Activated CD8-positive, alpha-beta memory T cell treated with anti-CD3 and anti-CD28 coated beads for 36 hours (primary cell): ENCODE measurements at regions not wholly inside any gene's neighbourhood (a gene's known extent, or its start where the extent isn't known, plus 50 kb on each side); places are given as distances from the start of the nearest gene placed in this dataset.

Experiments
- CTCF ChIA-PET: fragments of 350-600 bp; sonication (Branson Sonifier 250); formaldehyde crosslinking; loops from one replicate; lab custom pipeline; 2021; ENCODE audit warnings: antibody characterized with exemption; lab: Charles Lee
- POLR2A ChIA-PET: fragments of 350-600 bp; sonication (Branson Sonifier 250); formaldehyde crosslinking; loops from one replicate; lab custom pipeline; 2021; ENCODE audit warnings: antibody characterized with exemption; lab: Charles Lee

DNA sequence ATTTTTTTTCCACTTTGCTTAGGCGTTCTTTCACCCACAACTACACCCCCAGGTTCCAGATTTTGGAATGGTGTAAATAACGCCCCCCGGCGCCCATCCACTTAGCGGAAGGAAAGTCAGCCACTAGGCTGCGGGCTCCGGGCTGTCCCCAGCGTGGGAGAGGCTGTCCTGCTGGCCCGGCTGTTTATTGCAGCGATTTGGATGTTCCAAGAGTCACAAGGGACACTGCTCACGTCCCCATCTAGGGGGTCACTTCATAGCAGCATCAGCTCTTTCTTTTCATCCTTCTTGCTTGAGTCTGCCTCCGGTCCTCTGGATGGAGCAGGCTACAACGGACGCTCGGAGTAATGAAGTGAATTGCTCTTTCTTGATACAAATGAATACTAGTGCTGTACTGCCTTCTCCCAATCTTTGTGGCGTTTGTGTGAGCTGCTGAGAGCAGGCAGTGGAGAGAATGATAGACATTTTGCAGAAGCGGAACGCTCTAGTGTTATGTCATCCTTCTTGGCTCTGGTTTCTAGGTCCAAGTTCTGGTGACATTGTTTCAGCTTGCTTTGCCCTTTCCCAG, 50.7 kb upstream of the PAIP2B start:
- CTCF ChIA-PET, result interaction anchor here (1.6 kb wide), 1 partner anchor 52 kb away, joined by 5 read pairs; no protein-coding TSS in a partner anchor
- POLR2A ChIA-PET, result interaction anchor here (1.6 kb wide), 1 partner anchor 50 kb away, joined by 3 read pairs; the partner anchor contains the start of gene PAIP2B

DNA sequence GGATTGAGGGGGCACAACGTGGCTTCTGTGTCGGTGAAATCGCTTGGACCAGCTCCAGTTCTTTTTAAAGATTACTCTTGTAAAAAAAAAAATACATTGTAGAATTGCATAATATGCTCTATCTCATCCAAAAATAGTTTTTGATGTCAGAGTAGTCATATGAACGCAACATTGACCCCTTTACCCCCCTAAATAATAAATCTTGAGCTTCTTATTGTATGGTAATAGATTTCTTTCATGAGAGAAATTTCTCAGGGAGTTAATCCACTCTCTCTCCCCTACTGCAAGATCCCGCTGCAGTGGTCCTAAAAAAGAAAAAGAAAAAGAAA, 50.2 kb upstream of the PAIP2B start:
- ChIA-PET POLR2A (interaction anchor here (1.6 kb wide), 1 partner anchor 50 kb away, joined by 3 read pairs; the partner anchor contains the start of gene PAIP2B), CTCF (interaction anchor here (0.9 to 1.6 kb wide), 3 partner anchors 51 to 233 kb away, joined by 3 to 5 read pairs (median 3); no protein-coding TSS in a partner anchor)

DNA sequence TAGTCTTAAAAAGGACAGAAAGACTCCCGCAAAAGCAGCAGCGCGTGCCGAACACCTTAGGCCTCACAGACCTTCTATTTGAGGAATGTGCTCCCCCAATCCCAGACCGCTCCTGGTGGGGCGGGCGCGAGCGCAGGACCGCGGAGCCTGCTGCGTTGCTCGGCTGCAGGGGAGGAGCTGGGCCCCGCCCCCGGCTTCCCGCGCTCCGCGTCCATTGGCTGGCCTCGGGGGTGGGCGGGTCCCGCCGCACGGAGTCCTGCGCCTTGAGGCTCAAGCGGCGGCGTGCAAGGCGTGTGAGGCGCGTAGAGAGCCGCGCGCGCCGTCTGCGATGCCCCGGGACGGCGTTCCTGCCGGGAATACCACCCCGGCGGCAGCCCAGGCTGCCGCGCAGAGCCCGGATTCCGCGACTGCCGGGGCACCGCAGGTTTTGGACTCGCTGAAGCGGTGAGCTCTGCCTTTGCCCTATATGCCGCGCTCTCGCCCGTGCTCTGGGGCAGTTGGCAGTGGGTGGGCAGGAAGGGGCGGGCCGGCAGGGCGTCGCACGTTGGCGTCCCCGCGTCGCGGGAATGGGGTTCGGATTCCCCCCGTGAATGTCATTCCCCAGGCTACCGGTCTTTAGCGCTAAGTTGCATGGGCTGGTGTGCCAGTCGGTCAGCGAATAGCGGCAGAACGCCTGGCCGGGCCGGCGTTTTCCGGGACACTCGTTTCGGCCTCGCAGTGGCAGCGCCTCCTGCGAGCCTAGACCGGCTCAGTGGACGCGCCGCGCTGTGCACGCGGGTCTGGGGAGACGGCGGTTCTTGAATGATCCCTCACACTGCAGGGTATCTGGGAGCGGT, 49.6 kb upstream of the PAIP2B start:
- ChIA-PET CTCF (interaction anchor here (0.9 to 1.6 kb wide), 4 partner anchors 23 to 234 kb away, joined by 3 to 5 read pairs (median 4); no protein-coding TSS in a partner anchor), POLR2A (interaction anchor here (1.6 kb wide), 1 partner anchor 49 kb away, joined by 3 read pairs; the partner anchor contains the start of gene PAIP2B)
